MCF 10A (cell line): ENCODE measurements at regions not wholly inside any gene's neighbourhood (a gene's known extent, or its start where the extent isn't known, plus 50 kb on each side); places are given as distances from the start of the nearest gene placed in this dataset.

Experiments
- BruUV-seq: library from RNA; stranded (reverse); fragments of 400-500 nt; replicated peaks from 2 replicates; lab custom pipeline; 2021; lab: Mats Ljungman, UMichigan
- CTCF ChIA-PET: fragments of 300-600 bp; sonication (Branson Sonifier 250); formaldehyde crosslinking; extraction: SDS; loops from one replicate; lab custom pipeline; 2021; ENCODE audit warnings: antibody characterized with exemption, inconsistent platforms; lab: Yijun Ruan, JAX
- POLR2A ChIA-PET: fragments of 300-600, 350-650 bp; sonication (Branson Sonifier 250); formaldehyde crosslinking; extraction: SDS; loops from one replicate; lab custom pipeline; 2020; ENCODE audit warnings: antibody characterized with exemption, inconsistent platforms; lab: Yijun Ruan, JAX
- DNase-seq: peaks from one replicate; pipeline ENCODE4 v3.0.0-alpha.2; 2018; ENCODE audit not compliant: unreplicated experiment
- H3K27ac Mint-ChIP-seq: one replicate; pipeline ENCODE4 v1.8.0; 2022; ENCODE audit warnings: mild to moderate bottlenecking, low read depth, mixed read lengths; ENCODE audit not compliant: unreplicated experiment
- H3K27me3 Mint-ChIP-seq: one replicate; pipeline ENCODE4 v1.8.0; 2022; ENCODE audit warnings: mixed read lengths; ENCODE audit not compliant: insufficient read depth, unreplicated experiment
- H3K36me3 Mint-ChIP-seq: one replicate; pipeline ENCODE4 v1.8.0; 2022; ENCODE audit warnings: mild to moderate bottlenecking, moderate library complexity, mixed read lengths; ENCODE audit not compliant: insufficient read depth, unreplicated experiment
- H3K4me1 Mint-ChIP-seq: one replicate; pipeline ENCODE4 v1.8.0; 2022; ENCODE audit warnings: mixed read lengths; ENCODE audit not compliant: insufficient read depth, unreplicated experiment
- H3K4me3 Mint-ChIP-seq: one replicate; pipeline ENCODE4 v1.8.0; 2022; ENCODE audit warnings: mild to moderate bottlenecking, moderate library complexity, mixed read lengths; ENCODE audit not compliant: unreplicated experiment
- H3K9me3 Mint-ChIP-seq: one replicate; pipeline ENCODE4 v1.8.0; 2022; ENCODE audit warnings: mixed read lengths; ENCODE audit not compliant: unreplicated experiment
- intact Hi-C: fragments of 100-400 bp; cut with micrococcal nuclease; formaldehyde crosslinking; loops from 2 replicates; pipeline ENCODE4 v1.14.1; 2022
- TF ChIP-seq, protein P1 (sequence below): fragments of 200-600 bp; IDR thresholded peaks from one replicate; pipeline ENCODE4 v1.8.0; 2022; ENCODE audit warnings: antibody characterized with exemption, mild to moderate bottlenecking; ENCODE audit not compliant: unreplicated experiment

GRCh38 chr10:10727812-10728211 is 289.9 kb upstream of the CELF2 start:
- ChIA-PET POLR2A (interaction anchor here (0.6 kb wide), 1 partner anchor 543 kb away, joined by 4 read pairs; no protein-coding TSS in a partner anchor), CTCF (interaction anchor here (0.6 kb wide), 1 partner anchor 938 kb away, joined by 3 read pairs; no protein-coding TSS in a partner anchor)
- DNase-seq, result peak; percentile 19
- Mint-ChIP-seq H3K27ac (no peak overlapping the region), H3K4me3 (no peak overlapping the region), H3K9me3 (no peaks in the 10 kb centered on the region), H3K27me3 (no peaks in the 10 kb centered on the region), H3K36me3 (no peaks in the 10 kb centered on the region), H3K4me1 (peaks cover 5% of the 10 kb centered on the region)
- TF ChIP-seq, protein P1, sequence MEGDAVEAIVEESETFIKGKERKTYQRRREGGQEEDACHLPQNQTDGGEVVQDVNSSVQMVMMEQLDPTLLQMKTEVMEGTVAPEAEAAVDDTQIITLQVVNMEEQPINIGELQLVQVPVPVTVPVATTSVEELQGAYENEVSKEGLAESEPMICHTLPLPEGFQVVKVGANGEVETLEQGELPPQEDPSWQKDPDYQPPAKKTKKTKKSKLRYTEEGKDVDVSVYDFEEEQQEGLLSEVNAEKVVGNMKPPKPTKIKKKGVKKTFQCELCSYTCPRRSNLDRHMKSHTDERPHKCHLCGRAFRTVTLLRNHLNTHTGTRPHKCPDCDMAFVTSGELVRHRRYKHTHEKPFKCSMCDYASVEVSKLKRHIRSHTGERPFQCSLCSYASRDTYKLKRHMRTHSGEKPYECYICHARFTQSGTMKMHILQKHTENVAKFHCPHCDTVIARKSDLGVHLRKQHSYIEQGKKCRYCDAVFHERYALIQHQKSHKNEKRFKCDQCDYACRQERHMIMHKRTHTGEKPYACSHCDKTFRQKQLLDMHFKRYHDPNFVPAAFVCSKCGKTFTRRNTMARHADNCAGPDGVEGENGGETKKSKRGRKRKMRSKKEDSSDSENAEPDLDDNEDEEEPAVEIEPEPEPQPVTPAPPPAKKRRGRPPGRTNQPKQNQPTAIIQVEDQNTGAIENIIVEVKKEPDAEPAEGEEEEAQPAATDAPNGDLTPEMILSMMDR, result no peak
- intact Hi-C loops, result no loop called here
- BruUV-seq, result no TSS peak

GRCh38 chr10:10730471-10731043 is 287.1 kb upstream of the CELF2 start:
- no peak for DNase-seq
- TF ChIP-seq, protein P1, result no peak
- CTCF ChIA-PET, result no interaction called here
- no peaks in the 10 kb centered on the region for H3K27me3 Mint-ChIP-seq
- intact Hi-C loops, result no loop called here
- H3K27ac Mint-ChIP-seq, result no peak overlapping the region
- no TSS peak for BruUV-seq
- H3K9me3 Mint-ChIP-seq, result no peaks in the 10 kb centered on the region
- H3K4me3 Mint-ChIP-seq, result no peak overlapping the region
- H3K36me3 Mint-ChIP-seq, result peaks cover 6% of the 10 kb centered on the region
- H3K4me1 Mint-ChIP-seq, result peaks cover 5% of the 10 kb centered on the region
- POLR2A ChIA-PET, result no interaction called here

- H3K4me1 Mint-ChIP-seq, result peaks cover 5% of the 10 kb centered on the region
- TF ChIP-seq, protein P1, result no peak
- no peak overlapping the region for H3K27ac Mint-ChIP-seq
- peaks cover 6% of the 10 kb centered on the region for H3K36me3 Mint-ChIP-seq
- CTCF ChIA-PET, result no interaction called here
- DNase-seq, result no peak
- H3K9me3 Mint-ChIP-seq, result no peaks in the 10 kb centered on the region
- no TSS peak for BruUV-seq
- POLR2A ChIA-PET, result no interaction called here
- no peak overlapping the region for H3K4me3 Mint-ChIP-seq
- no peaks in the 10 kb centered on the region for H3K27me3 Mint-ChIP-seq
- intact Hi-C loops, result no loop called here
These were observed 286.3 kb upstream of the CELF2 start for GRCh38 chr10:10731366-10731765.

GRCh38 chr10:10734356-10735064 is 283.2 kb upstream of the CELF2 start:
- no peak overlapping the region for H3K27ac Mint-ChIP-seq
- intact Hi-C loops, result no loop called here
- peaks cover 6% of the 10 kb centered on the region for H3K36me3 Mint-ChIP-seq
- H3K27me3 Mint-ChIP-seq, result no peaks in the 10 kb centered on the region
- BruUV-seq, result no TSS peak
- DNase-seq, result no peak
- POLR2A ChIA-PET, result no interaction called here
- CTCF ChIA-PET, result interaction anchor here (0.6 kb wide), 2 partner anchors 615 to 1403 kb away, joined by 3 read pairs; no protein-coding TSS in a partner anchor
- TF ChIP-seq, protein P1, result no peak
- H3K4me3 Mint-ChIP-seq, result no peak overlapping the region
- no peaks in the 10 kb centered on the region for H3K4me1 Mint-ChIP-seq
- H3K9me3 Mint-ChIP-seq, result no peaks in the 10 kb centered on the region
